HUES48 (cell line): ENCODE measurements at regions not wholly inside any gene's neighbourhood (a gene's known extent, or its start where the extent isn't known, plus 50 kb on each side); places are given as distances from the start of the nearest gene placed in this dataset.

Experiments
- H3K27ac ChIP-seq: one replicate; pipeline ENCODE4 v1.7.0; 2013; ENCODE audit warnings: low read depth, low read length, inconsistent platforms
- H3K27me3 ChIP-seq: 2 replicates; pipeline ENCODE4 v1.6.1; 2013; ENCODE audit warnings: mild to moderate bottlenecking, low read length; ENCODE audit not compliant: control insufficient read depth, insufficient read depth
- H3K36me3 ChIP-seq: 2 replicates; pipeline ENCODE4 v1.6.1; 2013; ENCODE audit warnings: low read length; ENCODE audit not compliant: control insufficient read depth, insufficient read depth
- H3K4me1 ChIP-seq: 2 replicates; pipeline ENCODE4 v1.6.1; 2013; ENCODE audit warnings: mild to moderate bottlenecking, low read length; ENCODE audit not compliant: control insufficient read depth, insufficient read depth
- H3K4me3 ChIP-seq: 2 replicates; pipeline ENCODE4 v1.5.1; 2013; ENCODE audit warnings: mild to moderate bottlenecking, low read depth, low read length
- H3K9ac ChIP-seq: 2 replicates; pipeline ENCODE4 v1.6.1; 2013; ENCODE audit warnings: mild to moderate bottlenecking, low read depth, low read length, moderate library complexity
- H3K9me3 ChIP-seq: 2 replicates; pipeline ENCODE4 v1.6.1; 2013; ENCODE audit warnings: low read length; ENCODE audit not compliant: control insufficient read depth, insufficient read depth

DNA sequence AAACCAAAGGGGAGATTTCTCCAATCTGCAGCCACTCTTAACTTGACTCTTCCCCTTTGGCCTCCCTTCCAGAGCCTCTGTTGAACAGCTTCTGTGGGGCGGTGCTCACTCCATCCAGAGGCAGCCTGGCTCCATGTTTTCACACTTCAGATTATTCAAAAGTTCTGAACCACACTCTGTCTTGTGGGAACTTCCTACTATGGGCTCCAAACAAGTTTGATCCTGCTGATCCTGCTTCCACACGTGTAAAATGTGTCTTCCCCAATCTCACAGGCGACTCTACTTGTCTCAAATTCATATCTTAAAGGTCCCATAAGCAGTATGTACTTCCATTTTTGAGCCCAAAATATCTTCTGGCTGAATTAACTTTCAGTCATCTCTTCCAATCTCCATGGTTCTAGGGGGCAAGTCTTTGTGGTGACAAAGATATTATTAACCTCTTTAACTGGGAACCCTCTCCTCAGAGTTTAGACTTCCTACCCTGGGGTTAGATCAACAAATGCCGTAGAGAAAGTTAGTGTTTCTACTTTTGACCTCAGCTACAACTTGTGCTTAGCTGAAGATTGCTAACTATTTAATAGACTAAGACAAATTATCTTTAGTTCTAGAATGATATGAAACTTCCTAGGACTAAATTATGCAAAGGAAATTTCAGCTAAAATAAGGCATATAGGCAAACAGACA, 176.3 kb upstream of the BCL6 start:
- H3K9ac ChIP-seq, result no peak overlapping the region
- peaks cover 10% of the 10 kb centered on the region for H3K9me3 ChIP-seq
- H3K27me3 ChIP-seq, result no peaks in the 10 kb centered on the region
- no peak overlapping the region for H3K27ac ChIP-seq
- H3K36me3 ChIP-seq, result no peaks in the 10 kb centered on the region
- peaks cover 30% of the 10 kb centered on the region for H3K4me1 ChIP-seq
- no peak overlapping the region for H3K4me3 ChIP-seq

DNA sequence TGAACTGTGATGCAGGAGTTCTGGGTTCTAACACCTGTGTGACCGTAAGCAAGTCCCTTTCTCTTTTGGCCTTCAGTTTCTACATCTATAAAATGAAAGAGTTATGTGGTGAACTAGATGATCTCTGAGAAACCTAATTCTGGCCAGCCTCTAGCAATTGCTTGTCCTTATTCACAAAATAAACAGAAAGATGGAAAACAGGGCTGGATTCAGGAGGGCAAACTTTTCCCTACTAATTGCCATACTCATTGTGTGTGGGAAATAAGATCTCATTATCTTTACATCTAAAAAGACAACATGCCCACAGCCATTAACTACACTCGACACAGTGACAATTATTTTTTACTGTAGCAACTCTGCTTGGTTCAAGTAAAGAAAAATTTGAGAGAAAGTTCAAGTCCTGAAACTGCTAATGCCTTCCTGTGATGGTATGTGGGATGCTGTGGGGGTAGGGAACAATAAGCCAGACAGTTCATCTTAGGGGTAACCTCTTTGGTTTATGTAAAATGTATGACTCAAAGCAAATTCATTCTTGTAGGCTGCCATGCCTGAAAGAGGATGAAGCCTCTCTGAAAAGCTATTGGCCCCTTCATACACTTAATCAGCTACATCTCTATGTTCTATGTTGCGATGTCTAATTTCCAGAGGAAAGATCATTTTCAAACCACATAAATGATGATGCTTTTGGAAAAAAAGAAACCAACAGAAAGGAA, 177.6 kb upstream of the BCL6 start:
- Histone ChIP-seq H3K4me3 (no peak overlapping the region), H3K27ac (no peak overlapping the region), H3K27me3 (no peaks in the 10 kb centered on the region), H3K9me3 (peaks cover 10% of the 10 kb centered on the region), H3K9ac (no peak overlapping the region), H3K36me3 (no peaks in the 10 kb centered on the region), H3K4me1 (peaks cover 18% of the 10 kb centered on the region)

DNA sequence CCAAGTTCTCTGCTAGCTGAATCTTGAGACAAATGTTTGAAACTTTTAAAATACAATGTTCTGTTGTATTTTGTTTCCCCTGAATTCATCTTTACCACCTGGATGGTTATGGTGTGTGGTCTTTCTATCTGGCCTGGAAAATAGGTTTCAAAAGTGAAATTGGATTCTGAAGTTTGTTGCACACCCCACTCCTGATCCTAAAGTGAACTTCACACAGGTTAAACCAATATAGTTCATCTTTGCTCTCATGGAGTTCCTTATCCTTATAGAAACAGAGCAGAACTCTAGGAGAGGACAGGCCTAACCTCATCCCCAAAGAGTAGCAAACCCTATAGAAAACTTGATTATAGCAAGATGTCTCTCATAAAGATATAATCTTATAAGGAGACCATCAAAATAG, 179.4 kb upstream of the BCL6 start:
- no peaks in the 10 kb centered on the region for H3K27me3 ChIP-seq
- no peak overlapping the region for H3K9ac ChIP-seq
- H3K4me1 ChIP-seq, result 0 out of 2 replicates have a peak, but pooled peaks cover under 1% of the 10 kb centered on the region
- peaks cover 10% of the 10 kb centered on the region for H3K9me3 ChIP-seq
- no peaks in the 10 kb centered on the region for H3K36me3 ChIP-seq
- H3K4me3 ChIP-seq, result no peak overlapping the region
- H3K27ac ChIP-seq, result no peak overlapping the region

DNA sequence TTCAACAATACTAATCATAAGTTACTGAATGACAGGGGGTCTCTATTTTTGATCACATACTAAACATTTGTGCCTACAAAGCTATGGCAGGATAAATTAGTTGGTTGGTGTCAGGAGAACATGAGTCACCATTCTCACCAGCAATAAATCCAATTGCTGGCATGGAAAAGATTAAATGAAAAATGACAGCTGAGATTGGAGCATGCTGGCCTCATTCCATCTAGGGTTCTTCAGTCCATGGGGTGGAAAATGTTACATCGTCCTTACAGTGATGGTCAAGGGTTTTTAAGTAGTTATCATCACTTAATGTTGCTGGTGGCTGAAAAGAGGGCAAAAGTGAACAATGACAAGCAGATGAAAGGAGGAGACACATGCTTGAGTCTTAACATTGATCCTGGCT, 180.1 kb upstream of the BCL6 start:
- Histone ChIP-seq H3K9ac (no peak overlapping the region), H3K27me3 (no peaks in the 10 kb centered on the region), H3K4me3 (no peak overlapping the region), H3K4me1 (no peaks in the 10 kb centered on the region), H3K27ac (no peak overlapping the region), H3K9me3 (peaks cover 10% of the 10 kb centered on the region), H3K36me3 (no peaks in the 10 kb centered on the region)

DNA sequence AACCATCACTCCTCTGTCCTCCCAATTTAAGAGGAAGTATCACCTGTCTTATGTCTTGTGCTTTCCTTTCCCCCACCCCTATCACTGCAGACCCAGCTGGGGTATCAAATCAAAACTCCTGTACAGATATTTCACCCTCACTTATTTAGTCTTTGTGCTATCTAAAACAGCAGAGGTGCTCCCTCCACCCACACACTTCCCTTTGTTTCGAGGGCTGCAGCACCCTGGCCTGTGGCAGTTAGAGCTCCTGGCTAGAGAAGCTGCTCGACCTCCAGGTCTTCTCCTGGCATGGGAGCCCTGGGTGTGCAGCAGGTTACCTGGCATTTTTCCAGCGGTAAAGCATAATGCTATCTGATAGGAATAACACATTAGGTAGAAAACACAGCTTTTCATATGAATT, 181.4 kb upstream of the BCL6 start:
- H3K27ac ChIP-seq, result no peak overlapping the region
- peaks cover 10% of the 10 kb centered on the region for H3K9me3 ChIP-seq
- no peaks in the 10 kb centered on the region for H3K36me3 ChIP-seq
- H3K4me3 ChIP-seq, result no peak overlapping the region
- H3K27me3 ChIP-seq, result no peaks in the 10 kb centered on the region
- no peaks in the 10 kb centered on the region for H3K4me1 ChIP-seq
- no peak overlapping the region for H3K9ac ChIP-seq

DNA sequence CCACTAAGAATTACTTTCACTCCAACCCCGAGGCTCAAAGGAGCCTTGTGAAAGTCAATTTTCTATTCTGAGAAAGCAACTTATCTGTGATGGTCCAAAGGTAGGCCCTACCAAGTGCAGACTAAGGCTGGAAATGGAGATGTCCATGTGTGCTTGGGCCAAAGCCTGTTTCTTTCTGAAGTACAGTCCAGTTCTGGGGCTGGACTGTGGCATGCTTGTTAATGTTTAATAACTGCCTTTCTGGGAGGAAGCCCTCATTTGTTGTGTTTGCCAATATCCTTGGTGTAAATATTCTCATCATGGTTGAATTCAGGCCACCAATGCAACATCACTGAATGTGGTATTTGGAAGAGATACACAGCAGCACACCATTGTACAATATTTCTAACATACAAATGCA, 182.3 kb upstream of the BCL6 start:
- Histone ChIP-seq H3K9ac (no peak overlapping the region), H3K9me3 (peaks cover 10% of the 10 kb centered on the region), H3K27ac (no peak overlapping the region), H3K36me3 (no peaks in the 10 kb centered on the region), H3K27me3 (no peaks in the 10 kb centered on the region), H3K4me3 (no peak overlapping the region), H3K4me1 (no peaks in the 10 kb centered on the region)

DNA sequence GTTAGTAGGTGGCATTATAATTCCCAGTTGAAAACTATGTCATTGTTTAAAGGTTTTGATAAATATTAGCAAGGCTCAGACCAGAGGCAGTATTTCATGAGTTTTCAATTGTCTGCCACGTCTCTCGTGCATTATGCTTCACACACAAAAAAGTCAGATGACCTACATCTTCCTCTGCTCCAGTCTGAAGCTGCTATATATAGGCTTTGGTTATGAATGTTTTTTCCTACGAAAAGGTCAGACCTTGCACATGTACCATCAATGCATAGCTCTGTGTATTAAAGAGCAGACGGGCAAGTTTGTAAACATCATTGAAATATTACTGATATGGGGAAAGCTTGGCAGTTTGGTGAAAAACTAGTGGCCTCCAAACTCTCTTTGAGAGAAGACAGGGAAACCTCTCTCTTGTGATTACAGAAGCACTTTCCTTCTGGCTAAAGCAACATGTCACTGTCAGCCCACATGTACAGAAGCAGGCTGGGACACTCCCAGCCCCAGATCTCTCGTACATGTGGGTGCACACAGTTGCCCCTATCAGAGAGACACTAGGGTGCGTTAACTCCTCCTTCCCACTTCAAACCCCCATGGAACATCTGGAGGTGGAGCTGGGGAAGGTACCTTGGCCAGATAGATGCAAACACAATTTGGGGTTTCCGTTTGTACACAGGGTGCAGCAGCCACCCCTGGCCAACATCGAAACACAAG, 184.0 kb upstream of the BCL6 start:
- no peaks in the 10 kb centered on the region for H3K27me3 ChIP-seq
- no peaks in the 10 kb centered on the region for H3K4me1 ChIP-seq
- H3K9me3 ChIP-seq, result peaks cover 8% of the 10 kb centered on the region
- no peak overlapping the region for H3K27ac ChIP-seq
- H3K4me3 ChIP-seq, result no peak overlapping the region
- H3K36me3 ChIP-seq, result no peaks in the 10 kb centered on the region
- no peak overlapping the region for H3K9ac ChIP-seq

DNA sequence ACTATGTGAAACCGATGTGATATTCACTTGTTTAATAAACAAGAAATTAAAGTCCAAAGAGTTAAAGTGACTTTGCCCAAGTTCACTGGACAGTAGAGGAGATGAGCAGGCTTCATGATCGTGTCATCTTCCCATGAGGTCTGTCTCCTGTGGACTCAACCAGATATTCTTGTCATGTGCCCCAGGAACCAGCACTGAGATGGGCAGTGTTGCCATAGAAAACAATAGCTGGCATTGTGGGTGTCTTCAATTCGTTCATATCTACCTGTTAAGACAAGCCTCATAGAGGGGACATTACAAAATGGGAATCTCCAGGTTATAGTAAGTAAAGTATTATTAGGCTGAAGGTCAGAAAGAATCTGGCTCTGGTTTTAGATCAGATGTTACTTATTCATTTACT, 184.8 kb upstream of the BCL6 start:
- no peaks in the 10 kb centered on the region for H3K4me1 ChIP-seq
- H3K36me3 ChIP-seq, result no peaks in the 10 kb centered on the region
- peaks cover under 1% of the 10 kb centered on the region; the same call in 1 of the 2 replicates for H3K9me3 ChIP-seq
- H3K27ac ChIP-seq, result no peak overlapping the region
- no peak overlapping the region for H3K4me3 ChIP-seq
- no peak overlapping the region for H3K9ac ChIP-seq
- no peaks in the 10 kb centered on the region for H3K27me3 ChIP-seq

DNA sequence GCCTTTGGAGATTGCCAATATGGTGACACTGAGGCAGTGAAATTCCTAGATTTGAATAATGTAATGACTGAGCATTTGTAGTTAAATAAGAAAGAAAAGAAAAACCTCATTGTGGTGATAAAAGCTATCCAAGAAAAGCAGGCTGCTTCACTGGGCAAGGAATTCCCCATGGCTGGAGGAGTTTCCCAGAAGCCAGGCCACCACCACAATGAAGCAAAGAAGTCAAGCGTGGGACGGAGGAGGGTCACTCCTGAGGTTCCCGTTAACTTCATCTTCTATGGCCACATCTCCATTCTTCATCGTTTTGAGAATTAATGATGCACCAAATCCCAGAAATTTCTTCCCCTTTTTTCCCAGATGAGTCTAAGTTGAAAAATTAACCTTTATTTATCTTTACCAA, 185.8 kb upstream of the BCL6 start:
- Histone ChIP-seq H3K27ac (no peak overlapping the region), H3K9ac (no peak overlapping the region)

DNA sequence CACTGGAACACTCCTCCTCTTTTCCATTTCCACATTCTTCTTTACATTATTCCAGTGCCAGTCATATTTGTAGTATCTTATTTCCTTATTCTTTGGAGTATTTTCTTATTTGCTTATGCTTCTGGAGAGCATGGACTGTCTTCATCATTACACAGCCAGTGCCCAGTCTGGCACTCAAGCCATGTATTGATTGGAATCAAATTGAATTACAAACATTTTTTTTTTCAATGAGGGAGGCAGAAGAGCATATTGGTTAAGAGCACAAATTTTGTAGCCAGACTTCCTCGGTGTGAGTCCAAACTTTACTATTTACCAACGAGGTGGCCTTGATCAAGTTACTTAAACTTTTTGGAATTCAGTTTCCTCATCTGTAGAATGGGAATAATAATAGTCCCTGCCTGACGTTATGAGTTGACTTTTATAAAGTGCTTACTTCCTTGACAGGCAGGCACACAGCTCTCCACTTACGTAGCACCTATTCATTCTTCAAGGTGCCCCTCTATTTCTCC, 186.6 kb upstream of the BCL6 start:
- Histone ChIP-seq H3K9ac (no peak overlapping the region), H3K4me1 (no peaks in the 10 kb centered on the region), H3K36me3 (no peaks in the 10 kb centered on the region), H3K4me3 (no peak overlapping the region), H3K27me3 (no peaks in the 10 kb centered on the region), H3K9me3 (no peaks in the 10 kb centered on the region), H3K27ac (no peak overlapping the region)

More for the DNA sequence above, 185.8 kb upstream of the BCL6 start:
- H3K36me3 ChIP-seq, result no peaks in the 10 kb centered on the region
- no peaks in the 10 kb centered on the region for H3K4me1 ChIP-seq
- H3K27me3 ChIP-seq, result no peaks in the 10 kb centered on the region
- H3K9me3 ChIP-seq, result no peaks in the 10 kb centered on the region
- H3K4me3 ChIP-seq, result no peak overlapping the region

DNA sequence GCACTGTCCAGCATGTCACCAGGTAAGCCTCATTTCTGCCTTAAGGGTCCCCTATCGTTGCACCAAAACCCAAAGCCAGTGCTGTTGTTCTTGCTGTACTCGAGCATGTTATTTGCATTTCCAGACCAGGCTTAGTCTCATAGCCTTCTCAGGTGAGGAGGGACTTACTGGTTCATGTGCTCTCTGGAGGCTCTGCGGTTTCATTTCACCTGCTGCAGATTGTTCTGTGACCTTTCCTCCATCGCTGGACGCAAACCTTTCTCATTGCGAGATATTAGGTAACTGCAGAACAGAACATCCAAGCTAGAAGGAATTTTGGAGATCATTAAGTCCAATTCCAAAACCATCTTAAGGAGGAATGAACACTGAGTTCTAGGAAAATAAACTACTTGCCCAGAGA, 187.3 kb upstream of the BCL6 start:
- Histone ChIP-seq H3K9ac (no peak overlapping the region), H3K4me1 (no peaks in the 10 kb centered on the region), H3K27ac (no peak overlapping the region), H3K9me3 (no peaks in the 10 kb centered on the region), H3K36me3 (no peaks in the 10 kb centered on the region), H3K27me3 (no peaks in the 10 kb centered on the region), H3K4me3 (no peak overlapping the region)
